Right hindlimb (tissue), 1 donor: ENCODE measurements at regions not wholly inside any gene's neighbourhood (a gene's known extent, or its start where the extent isn't known, plus 50 kb on each side); places are given as distances from the start of the nearest gene placed in this dataset.
"Not testable (repeated sequence)": the region's sequence is repeated elsewhere in the genome, so short reads cannot be mapped to it uniquely, and the experiment has no call there.

ENCODE experiments used
- DNase-seq: peaks from one replicate; pipeline ENCODE4 v3.0.0-alpha.2; 2018

DNA sequence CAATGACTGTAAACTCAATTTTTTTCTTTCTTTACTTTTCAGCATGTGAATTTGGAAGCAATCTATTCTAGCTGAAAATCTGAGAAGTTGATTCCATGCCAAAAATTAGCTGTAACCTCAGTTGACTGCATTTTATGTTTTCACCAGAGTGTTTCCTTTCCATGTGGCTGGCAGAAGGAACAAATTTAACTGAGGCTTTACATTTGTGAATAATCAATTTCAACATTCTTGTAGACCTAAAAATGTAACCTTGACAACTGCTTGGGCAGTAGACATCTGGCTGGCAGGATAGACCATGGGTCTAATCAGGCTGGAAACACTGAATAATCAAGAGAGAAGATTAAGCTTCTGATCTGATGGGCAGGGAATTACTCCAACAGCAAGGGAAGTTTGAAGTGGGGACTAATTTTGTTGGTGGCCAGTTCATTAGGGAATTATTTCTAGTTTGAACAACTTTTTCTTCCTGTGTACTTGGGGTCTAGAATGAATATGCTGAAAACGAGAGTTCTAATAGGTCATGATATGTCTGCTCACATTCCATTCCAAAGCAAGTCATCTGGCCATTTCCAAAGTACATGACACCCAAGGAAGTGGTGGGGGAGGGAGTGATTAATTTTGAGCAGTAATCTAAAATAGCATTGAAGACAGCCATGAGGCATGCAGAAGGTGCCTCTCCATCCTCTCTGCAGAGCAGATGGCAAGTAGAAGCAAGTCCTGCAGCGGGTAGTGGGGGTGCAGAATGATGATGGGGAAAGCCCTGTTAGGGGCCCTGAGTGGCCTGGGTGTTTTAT is 68.2 kb downstream of the ATP23 start:
- DNase-seq: no peak

DNA sequence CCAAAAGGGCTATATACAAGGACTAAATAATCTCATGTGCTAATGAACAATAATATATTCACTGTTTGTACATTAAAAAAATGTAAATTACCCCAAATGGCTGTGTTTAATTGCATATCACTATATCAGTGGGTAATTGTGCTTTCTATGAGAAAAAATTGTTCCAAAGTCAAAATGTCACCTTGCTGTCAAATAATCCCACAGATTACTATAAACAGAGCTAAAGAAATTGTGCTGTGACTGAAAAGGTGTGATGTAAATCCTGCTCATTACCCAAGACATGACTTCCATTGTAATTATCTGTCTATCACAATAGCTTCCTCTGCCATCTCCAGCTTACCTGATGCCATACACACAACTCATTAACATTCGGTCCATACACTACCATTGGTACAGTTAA is 70.3 kb downstream of the ATP23 start:
- no peak for DNase-seq

DNA sequence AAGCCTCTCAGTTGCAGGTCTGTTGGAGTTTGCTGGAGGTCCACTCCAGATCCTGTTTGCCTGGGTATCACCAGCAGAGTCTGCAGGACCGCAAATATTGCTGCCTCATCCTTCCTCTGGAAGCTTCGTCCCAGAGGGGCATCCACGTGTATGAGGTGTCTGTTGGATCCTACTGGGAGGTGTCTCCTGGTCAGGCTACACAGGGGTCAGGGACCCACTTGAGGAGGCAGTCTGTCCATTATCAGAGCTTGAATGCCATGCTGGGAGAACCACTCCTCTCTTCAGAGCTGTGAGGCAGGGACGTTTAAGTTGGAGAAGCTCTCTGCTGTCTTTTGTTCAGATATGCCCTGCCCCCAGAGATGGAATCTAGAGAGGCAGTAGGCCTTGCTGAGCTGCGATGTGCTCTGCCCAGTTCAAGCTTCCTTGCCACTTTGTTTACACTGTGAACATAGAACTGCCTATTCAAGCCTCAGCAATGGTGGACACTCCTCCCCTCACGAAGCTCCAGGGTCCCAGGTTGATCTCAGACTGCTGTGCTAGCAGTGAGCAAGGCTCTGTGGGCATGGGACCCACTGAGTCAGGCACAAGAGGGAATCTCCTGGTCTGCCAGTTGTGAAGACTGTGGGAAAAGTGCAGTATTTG is 81.1 kb downstream of the ATP23 start:
- DNase-seq: not testable (repeated sequence)

DNA sequence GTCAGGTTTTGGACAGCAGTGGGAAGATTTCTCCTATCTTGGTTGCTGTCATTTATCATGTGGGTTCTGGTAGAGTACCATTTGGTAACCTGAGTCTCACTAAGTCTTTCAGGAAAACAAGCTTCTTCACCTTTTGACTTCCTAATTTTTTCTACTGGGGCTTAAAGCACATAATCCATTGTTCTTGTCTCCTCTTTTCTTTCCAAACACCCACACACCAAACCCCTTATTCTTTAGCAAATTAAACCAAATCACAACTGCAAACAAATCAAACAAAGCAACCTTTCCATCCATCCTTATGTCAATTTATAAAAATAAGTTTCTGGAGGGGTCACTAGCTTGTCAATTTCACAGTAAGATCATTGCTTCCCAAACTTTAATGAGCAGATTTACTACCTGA is 84.1 kb downstream of the ATP23 start:
- no peak for DNase-seq

DNA sequence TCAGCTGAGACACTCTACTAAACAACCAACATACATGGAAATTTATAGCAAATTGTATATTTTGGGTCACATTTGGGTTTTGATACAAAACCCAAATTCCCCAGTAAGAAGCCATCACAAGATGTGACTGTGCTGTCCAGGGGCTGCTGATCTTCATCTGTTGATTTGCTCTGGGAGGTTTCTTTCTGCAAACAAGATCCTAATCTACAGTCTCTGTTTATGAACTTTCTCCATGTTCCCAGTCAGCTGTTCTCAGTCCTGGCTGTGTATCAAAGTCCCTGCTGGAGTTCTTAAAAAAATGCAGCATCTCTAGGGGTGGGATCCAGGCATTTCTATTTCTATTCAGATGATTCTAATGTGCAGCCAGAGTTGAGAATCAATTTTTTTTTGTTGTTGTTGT is 85.1 kb downstream of the ATP23 start:
- DNase-seq: no peak

DNA sequence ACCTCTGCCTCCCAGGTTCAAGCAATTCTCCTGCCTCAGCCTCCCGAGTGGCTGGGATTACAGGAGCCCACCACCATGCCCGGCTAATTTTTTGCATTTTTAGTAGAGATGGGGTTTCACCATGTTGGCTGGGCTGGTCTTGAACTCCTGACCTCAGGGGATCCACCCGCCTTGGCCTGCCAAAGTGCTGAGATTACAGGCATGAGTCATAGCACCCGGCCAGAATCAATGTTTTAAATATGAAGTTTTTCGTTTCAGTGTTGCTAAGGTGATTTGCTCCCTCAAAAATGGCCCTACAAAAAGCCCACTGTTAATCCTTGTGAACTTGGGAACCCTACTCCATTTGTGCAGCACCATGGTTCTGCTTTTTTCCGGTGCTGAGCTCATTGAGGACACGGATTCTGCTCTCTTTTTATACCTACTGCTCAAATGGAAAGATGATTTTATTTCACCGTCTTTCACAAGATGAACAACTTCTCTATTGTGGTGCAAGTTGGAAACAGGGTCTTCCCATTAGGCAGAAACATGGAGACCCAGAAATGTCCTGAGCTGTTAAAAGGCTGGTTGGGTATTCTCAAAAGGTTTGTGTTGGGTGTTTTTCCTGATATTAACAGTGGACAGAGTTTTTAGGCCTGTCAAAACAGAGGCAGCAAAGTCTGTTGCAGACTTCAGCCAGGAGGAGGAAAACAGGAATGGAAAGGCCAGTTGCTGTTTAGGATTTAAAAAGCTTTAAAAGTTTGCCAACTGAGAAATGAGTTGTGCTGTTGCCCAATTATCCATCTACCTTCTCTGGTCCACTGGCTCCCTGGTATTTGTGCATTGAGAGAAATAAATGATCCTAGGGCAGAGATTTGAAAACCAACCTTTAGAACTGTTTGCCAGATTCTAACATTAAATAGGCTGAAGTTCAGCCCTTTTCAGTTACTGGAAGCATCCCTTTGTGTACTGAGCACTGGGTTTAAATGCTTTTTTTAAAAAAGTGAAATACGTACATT is 85.8 kb downstream of the ATP23 start:
- DNase-seq: no peak

DNA sequence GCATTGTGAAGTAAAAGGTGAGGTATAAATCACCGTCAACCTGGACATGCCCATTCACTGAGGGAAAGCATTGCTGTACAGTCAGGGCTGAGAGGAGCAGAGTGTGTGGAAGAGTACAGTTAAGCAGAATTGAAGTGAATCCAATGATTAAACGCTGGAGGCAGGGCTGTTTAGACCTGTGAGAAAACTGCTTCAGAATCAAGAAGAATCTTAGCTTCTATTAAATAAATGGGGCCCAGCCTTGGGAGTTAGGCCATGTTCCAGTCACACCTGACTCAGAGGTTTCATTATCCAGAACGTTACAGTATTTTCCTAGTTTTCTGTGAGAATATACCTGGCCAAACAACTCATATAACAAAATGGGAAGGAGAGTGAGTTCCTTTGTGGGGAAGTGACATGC is 86.9 kb downstream of the ATP23 start:
- DNase-seq: no peak

DNA sequence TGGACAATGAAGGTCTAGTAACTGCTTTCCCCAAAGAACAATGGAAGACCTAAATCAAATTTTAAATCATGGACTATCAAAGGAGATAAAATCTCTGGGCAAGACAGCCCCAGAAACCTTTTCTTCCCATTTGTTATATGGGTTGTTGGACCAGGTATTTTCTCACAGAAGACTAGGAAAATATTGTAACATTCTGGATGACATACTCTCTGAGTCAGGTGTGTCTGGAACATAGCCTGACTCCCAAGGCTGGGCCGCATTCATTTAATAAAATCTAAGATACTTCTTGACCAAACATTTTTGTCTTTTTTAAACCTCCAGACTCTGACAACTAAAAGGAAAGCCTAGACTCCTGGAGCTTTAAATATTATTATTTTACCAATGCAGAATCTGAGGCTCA is 87.9 kb downstream of the ATP23 start:
- DNase-seq: no peak

DNA sequence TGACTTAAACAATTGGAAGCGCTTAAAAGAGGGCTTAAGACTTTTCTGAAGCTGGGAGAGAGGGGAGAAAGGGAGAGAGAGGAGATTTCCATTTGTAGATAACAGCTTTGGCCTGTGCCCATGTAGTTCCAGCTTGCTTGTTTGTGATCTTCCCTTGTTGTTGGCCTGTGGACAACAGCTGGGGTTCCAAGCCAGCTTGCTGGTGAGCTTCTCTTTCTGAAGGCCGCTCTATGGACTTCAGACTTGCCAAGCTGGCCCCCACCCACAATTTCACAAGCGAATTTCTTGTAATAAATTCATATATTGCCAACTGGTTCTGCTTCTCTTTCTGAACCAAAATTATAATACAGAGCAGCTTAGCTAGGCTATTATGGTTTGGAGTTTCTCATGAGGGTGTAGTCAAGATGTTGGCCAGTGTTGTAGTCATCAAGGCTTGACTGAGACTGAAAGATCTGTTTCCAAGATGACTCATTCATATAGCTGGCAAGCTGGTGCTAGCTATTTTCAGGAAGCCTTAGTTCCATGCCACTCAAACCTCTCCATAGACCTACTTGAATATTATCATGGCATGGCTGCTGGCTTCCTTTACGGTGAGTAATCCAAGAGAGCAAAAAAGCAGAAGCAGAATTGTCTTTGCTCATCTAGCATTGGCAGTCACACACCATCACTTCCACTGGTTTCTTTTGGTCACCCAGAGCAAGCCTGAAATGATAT is 89.4 kb downstream of the ATP23 start:
- DNase-seq: no peak

DNA sequence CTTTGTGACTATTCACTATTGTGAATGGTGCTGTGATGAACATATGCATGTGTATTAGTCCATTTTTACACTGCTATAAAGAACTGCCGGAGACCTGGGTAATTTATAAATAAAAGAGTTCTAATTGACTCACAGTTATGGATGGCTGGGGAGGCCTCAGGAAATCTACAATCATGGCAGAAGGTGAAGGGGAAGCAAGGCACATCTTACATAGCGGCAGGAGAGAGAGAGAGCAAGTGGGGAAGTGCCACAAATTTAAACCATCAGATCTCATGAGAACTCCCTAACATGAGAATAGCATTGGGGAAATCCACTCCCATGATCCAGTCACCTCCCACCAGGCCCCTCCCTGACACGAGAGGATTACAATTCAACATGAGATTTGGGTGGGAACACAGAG is 90.8 kb downstream of the ATP23 start:
- DNase-seq: no peak

DNA sequence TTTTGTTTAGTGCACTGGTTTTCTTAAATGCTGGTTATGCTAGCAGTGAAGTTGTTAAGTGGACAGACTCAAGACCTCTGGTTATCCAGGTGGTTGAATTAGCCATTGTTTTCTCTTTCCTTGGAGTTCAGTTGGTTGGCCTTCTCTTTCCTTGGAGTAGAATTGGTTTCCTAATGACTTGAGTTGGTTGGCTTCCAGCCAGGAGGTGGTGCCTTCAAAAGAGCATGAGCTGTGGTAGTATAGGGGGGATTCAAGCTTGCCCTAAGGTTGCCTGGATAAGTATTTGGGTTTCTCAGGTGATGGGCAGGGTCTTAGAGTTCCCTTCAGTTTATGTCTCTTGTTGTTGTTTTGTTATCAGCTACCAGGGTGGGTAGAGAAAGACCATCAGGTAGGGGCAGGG is 92.5 kb downstream of the ATP23 start:
- no peak for DNase-seq

DNA sequence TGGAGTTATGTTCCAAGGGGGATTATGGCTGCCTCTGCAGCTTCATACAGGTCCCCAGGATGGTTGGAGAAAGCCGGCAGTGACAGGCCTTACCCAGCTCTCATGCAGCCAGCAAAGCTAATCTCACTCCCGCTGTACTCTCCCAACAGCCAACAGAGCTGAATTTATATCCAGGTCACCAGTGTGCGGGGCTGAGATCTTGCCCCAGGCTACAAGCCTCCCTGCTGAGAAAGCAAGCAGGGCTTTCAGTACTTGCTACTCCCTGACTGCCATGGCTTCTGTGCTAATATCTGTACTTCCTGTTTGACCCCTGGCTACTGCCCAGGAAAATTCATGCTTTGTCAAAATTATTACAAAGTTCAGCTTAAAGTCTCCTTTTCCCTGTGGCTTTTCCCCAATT is 92.9 kb downstream of the ATP23 start:
- DNase-seq: no peak

DNA sequence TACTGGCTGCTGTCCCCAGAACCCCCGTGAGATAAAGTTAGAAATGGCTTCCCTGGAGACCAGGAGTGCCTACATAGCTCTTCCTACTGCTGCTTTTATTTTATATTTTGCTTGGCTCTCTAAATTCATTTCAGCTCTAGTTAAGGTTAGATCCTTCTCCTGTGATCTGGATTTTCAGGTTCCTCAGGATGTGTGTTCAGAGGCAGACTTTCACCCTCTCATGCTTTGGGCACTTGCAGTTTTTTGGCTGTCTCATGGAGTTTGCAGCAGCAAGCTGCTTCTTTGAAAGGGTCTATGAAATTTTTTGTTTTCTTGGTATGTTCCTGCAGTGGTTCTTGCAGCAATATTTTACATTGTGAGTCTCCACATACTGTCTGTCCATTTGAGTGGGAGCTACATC is 93.3 kb downstream of the ATP23 start:
- DNase-seq: no peak

DNA sequence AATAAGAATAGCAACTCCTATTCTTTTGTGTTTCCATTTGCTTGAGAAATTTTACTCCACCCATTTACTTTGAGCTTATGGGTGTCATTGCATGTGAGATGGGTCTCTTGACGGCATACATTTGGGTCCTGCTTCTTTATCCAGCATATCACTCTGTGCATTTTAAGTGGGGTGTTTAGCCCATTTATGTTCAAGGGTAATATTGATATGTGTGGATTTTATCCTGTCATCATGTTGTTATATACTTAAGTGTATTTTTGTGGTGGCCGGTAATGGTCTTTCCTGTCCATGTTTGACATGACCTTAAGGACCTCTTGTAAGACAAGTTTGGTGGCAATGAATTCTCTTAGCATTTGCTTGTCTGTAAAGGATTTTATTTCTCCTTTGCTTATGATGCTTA is 100.1 kb downstream of the ATP23 start:
- no peak for DNase-seq

DNA sequence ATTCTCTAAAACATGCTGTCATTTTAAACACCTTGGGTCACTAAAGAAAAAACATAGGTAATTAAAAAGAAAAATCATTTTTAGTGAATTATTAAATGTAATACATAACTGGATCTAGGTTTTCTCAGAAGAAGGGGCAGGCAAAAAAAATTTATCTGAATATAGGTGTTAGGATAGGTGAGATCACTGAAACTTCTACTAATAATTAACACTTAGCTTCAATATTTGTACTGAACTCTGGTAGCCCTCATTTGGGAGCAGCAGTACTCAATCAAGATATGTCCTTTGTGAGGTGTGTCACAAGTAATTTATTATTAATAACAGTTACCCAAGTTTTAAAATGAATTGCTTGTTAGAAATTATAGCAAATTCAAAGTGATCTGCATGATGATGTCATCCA is 103.6 kb downstream of the ATP23 start:
- no peak for DNase-seq

DNA sequence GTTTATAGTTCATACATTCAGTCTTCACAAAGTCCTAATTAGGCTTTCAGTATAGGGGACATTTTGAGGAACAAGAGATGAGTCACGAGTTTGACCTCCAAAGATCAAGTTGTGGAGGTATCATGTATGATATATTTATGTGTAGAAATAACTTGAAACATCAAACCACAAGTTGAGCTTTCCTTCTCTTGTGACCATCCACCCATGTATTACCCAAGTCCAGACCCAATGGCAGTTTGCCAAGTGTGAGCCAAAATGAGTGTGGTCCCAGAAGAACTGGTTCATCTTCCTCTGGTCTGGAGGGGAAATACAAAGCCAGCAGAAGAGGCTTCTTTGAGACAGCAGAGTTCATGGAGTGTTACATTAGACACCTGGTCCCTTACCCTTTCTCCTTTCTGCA is 104.9 kb downstream of the ATP23 start:
- no peak for DNase-seq

DNA sequence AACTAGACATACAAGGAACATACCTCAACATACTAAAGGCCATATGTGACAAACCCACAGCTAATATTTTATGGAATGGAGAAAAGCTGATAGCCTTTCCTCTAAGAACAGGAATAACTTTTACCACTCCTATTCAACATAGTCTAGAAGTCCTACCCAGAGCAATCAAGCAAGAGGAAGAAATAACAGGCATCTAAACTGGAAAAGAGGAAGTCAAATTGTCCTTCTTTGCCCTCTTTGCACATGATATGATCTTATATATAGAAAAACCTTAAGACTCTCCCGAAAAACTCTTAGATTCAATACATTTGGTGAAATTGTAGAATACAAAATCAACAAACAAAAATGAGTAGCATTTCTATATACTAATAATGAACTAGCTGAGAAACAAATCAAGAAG is 110.0 kb downstream of the ATP23 start:
- no peak for DNase-seq

DNA sequence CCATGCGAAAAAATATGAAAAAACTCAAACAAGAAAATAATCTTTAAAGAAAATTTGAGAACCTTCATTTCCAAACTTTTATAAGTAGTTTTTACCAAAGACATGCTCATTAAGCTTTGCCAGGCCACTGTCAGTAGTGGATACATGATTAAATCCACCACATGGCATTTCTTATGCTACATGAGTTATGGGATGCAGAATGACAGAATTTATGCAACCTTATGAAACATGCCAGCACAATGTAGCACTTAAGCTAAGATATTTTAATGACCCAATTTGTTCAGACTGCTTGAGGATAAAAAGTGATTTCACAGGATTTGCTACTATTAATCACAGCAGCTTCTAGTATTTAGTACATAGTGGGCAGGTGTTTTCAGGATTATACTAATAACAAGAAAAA is 123.3 kb downstream of the ATP23 start:
- no peak for DNase-seq

DNA sequence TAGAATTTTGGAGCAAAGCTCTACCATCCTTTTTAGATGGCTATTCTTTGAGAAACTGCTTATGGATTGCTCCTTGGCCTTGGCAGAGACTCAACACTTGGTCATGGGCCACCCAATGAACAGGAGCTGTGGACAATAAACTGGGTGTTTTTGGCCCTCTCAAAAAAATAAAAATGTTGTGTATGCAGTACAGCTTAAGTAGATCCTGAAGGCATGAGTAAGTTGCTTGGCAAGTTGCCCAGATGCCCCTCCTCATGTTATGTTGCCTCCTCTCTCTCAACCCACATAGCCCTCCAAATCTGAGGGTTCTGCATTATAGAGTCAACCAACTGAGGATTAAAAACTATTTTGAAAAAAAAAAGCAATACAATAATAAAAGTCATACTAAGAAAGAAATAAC is 124.9 kb downstream of the ATP23 start:
- DNase-seq: no peak

DNA sequence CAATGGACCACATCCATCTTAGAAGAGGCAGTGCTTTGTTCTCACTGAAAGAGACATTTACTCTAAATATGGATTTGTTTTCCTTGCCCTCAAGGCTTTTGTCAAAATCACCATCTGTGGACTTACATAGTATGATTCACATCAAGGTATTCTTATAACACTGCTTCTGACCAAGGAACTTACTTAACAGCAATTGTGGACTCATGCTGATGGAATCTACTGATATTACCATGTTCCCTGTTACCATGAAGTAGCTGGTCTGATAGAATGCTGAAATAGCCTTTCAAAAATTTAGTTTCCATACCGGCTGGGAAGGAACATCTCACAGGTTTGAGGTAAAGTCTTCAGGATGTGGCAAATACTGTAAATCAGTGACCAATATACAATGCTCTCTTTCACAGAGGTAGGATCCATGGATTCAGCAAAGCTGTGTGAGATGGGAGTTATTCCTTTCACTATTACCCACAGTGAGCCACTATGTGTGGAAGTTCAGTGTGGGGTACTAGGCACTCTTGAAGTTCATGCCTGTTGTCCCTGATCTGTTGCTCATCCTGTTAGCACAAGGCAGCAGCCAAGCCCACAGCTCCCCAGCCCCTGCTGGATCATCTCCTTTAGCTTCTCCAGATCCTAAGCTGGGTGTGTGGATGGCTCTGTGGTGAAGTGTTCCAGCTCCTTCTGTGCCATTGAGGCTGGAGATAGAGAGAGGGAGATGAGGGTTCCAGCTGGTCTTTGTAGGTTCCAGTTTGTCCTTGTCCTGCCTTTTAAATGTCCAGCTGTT is 126.4 kb downstream of the ATP23 start:
- no peak for DNase-seq

DNA sequence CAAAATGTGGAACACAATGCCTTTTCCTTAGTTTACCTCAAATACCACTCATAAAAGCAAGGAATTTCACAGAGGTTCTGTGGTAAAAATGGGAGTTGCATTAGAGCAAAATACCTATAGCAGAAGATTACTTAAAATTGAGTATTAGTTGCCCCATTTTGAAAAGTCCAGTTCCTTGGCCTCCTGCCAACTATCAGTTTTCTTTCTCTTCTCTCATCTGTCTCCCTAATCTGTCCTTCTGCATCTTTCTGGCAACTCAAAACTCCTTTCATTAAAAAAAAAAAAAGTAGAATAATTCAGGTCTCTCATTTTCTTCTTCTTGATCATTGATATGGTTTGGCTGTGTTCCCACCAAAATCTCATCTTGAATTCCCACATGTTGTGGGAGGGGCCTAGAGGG is 127.3 kb downstream of the ATP23 start:
- no peak for DNase-seq
